ENCODE measurements at regions not wholly inside any gene's neighbourhood (a gene's known extent, or its start where the extent isn't known, plus 50 kb on each side); places are given as distances from the start of the nearest gene placed in this dataset.
"Not testable (repeated sequence)": the region's sequence is repeated elsewhere in the genome, so short reads cannot be mapped to it uniquely, and the experiment has no call there.

DNA sequence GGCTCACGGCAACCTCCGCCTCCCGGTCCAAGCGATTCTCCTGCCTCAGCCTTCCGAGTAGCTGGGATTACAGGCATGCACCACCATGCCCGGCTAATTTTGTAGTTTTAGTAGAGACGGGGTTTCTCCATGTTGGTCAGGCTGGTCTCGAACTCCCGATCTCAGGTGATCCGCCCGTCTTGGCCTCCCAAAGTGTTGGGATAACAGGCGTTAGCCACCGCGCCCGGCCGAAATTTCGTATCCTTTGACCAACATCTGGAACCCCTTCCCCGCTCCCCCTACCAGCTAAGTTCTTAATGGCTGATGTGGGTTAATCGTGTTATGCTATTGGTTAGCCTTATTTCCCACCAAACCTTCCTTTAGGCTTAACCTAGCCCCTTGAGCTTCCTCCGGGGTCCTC is 113.6 kb downstream of the KLF13 start:
- not testable (repeated sequence) for TF ChIP-seq POLR2A (IDR thresholded peaks at IDR 0.05)
- TF ChIP-seq, protein P1, sequence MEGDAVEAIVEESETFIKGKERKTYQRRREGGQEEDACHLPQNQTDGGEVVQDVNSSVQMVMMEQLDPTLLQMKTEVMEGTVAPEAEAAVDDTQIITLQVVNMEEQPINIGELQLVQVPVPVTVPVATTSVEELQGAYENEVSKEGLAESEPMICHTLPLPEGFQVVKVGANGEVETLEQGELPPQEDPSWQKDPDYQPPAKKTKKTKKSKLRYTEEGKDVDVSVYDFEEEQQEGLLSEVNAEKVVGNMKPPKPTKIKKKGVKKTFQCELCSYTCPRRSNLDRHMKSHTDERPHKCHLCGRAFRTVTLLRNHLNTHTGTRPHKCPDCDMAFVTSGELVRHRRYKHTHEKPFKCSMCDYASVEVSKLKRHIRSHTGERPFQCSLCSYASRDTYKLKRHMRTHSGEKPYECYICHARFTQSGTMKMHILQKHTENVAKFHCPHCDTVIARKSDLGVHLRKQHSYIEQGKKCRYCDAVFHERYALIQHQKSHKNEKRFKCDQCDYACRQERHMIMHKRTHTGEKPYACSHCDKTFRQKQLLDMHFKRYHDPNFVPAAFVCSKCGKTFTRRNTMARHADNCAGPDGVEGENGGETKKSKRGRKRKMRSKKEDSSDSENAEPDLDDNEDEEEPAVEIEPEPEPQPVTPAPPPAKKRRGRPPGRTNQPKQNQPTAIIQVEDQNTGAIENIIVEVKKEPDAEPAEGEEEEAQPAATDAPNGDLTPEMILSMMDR (IDR thresholded peaks at IDR 0.05): not testable (repeated sequence)

All from right lobe of liver (tissue), 4 donors.